Stimulated activated effector memory CD8-positive, alpha-beta T cell treated with anti-CD3 and anti-CD28 coated beads, Interleukin-12 subunit alpha, Interleukin-12 subunit beta, amount 100 ng/mL, for 72 hours (primary cell): ENCODE measurements at regions not wholly inside any gene's neighbourhood (a gene's known extent, or its start where the extent isn't known, plus 50 kb on each side); places are given as distances from the start of the nearest gene placed in this dataset.

Experiments
- ATAC-seq: fragments of 150-1000 bp; cut with Tn5 transposase; 2 replicates; pipeline ENCODE4 v1.10.0; 2021
- DNase-seq, 2 donors: peaks; one replicate each; pipeline ENCODE4 v3.0.0; 2021 to 2022; ENCODE audit warnings: low spot score in 2 of 2
- H3K27ac Mint-ChIP-seq: one replicate; pipeline ENCODE4 v1.8.0; 2022; ENCODE audit warnings: mild to moderate bottlenecking, mixed read lengths
- H3K36me3 Mint-ChIP-seq: one replicate; pipeline ENCODE4 v1.8.0; 2022; ENCODE audit warnings: mild to moderate bottlenecking, mixed read lengths
- H3K4me1 Mint-ChIP-seq: one replicate; pipeline ENCODE4 v1.8.0; 2022; ENCODE audit warnings: mixed read lengths
- H3K4me3 Mint-ChIP-seq: one replicate; pipeline ENCODE4 v1.8.0; 2022; ENCODE audit warnings: mild to moderate bottlenecking, mixed read lengths
- H3K9me3 Mint-ChIP-seq: one replicate; pipeline ENCODE4 v1.8.0; 2022; ENCODE audit warnings: mixed read lengths

DNA sequence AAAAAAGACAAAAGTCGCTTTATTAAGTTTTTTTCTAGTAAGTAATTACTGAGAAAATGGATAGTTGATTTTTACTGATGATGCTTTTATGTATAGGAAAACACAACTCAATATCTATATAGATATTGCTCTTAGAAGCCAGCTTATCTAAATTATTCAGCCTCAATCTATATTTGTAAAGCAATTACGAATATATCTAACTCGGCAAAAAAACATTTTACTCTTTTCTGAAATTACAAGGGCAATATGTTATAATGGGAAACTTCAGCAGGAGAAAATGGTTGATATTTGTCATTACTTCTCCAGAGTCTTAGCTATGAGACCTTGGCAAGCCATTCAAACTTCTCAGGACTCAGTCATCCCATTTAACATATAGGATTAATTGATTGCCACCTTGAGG, 228.5 kb downstream of the SLC7A11 start:
- ATAC-seq (no peak), DNase-seq (no peak)
- H3K4me3 Mint-ChIP-seq: no peak overlapping the region
- no peaks in the 10 kb centered on the region for H3K9me3 Mint-ChIP-seq
- H3K36me3 Mint-ChIP-seq: no peaks in the 10 kb centered on the region
- H3K4me1 Mint-ChIP-seq: no peaks in the 10 kb centered on the region
- no peak overlapping the region for H3K27ac Mint-ChIP-seq

- Mint-ChIP-seq H3K9me3 (no peaks in the 10 kb centered on the region), H3K36me3 (no peaks in the 10 kb centered on the region), H3K27ac (no peak overlapping the region), H3K4me3 (no peak overlapping the region), H3K4me1 (no peaks in the 10 kb centered on the region)
- no peak for ATAC-seq
- DNase-seq: no peak
Measured at GRCh38 chr4:138010639-138011038, 231.5 kb downstream of the SLC7A11 start.

GRCh38 chr4:138007572-138007971, 234.6 kb downstream of the SLC7A11 start:
- Mint-ChIP-seq H3K4me1 (no peaks in the 10 kb centered on the region), H3K9me3 (peaks cover 7% of the 10 kb centered on the region), H3K27ac (no peak overlapping the region), H3K4me3 (no peak overlapping the region), H3K36me3 (no peaks in the 10 kb centered on the region)
- no peak for ATAC-seq
- DNase-seq: no peak

DNA sequence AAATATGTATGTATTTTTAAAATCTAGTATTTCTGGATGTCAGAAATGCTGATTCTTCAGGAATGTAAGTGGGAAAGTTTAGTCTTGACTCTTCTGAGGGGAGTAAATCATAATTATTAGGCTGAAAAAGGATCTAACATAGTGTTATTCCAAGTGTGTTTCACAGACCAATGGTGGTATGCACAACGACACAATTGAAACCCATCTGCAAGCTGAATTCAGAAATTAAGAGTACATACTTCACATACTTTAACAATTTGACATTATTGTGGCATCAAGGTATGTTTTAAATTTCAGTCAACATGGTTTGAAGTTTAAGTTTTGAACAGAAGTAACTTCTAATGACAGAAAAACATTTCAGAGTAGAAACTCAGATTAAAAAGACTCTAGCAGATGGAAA, 236.7 kb downstream of the SLC7A11 start:
- H3K27ac Mint-ChIP-seq: no peak overlapping the region
- no peak for DNase-seq

DNA sequence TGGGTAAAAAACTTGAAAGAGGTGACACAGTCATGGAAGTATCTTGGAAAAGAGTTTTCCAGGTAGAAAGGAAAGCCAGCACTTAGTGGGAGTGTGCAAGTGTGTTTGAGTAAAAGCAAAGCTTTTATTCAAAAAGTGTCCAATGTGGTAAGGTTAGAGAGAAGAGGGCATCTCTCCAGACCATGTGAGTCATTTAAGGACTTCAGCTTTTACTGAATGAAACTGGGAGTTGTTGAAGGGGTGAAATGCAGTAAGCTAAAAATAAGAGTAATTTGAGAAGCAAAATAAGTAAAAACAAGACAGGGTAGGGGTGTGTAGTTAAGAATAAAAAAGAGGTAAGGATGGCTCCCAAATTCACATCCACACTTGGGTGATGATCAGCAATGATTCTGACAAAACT, 238.9 kb downstream of the SLC7A11 start:
- H3K36me3 Mint-ChIP-seq: no peaks in the 10 kb centered on the region

More for the DNA sequence above, 236.7 kb downstream of the SLC7A11 start:
- Mint-ChIP-seq H3K9me3 (peaks cover 7% of the 10 kb centered on the region), H3K4me1 (no peaks in the 10 kb centered on the region), H3K36me3 (no peaks in the 10 kb centered on the region), H3K4me3 (no peak overlapping the region)
- ATAC-seq: no peak

GRCh38 chr4:137998666-137999429, 243.3 kb downstream of the SLC7A11 start:
- Mint-ChIP-seq H3K27ac (no peak overlapping the region), H3K4me3 (no peak overlapping the region), H3K9me3 (peaks cover 9% of the 10 kb centered on the region), H3K36me3 (no peaks in the 10 kb centered on the region), H3K4me1 (no peaks in the 10 kb centered on the region)
- DNase-seq (no peak), ATAC-seq (no peak)

More for the DNA sequence above, 238.9 kb downstream of the SLC7A11 start:
- no peak for DNase-seq
- H3K27ac Mint-ChIP-seq: no peak overlapping the region
- peaks cover 7% of the 10 kb centered on the region for H3K9me3 Mint-ChIP-seq
- H3K4me1 Mint-ChIP-seq: no peaks in the 10 kb centered on the region
- ATAC-seq: no peak
- no peak overlapping the region for H3K4me3 Mint-ChIP-seq

DNA sequence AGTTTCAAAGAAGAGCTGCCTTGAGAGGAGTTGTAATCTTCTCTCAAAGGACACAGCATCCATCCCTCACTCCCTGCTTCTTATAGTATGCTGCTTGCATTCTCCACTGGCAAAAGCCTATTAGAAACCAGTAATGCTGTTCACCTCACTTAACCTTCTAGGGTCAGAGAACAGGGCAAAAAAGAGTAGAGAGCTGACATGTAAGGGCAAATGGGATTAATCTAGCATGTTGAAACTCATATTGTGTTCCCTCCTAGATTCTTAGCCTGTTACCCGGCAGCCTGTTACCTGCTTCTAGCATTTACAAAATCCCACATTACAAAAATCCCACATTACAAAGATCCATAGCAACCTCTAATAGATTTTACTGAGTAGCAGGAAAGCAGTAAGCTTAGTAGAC, 244.7 kb downstream of the SLC7A11 start:
- Mint-ChIP-seq H3K4me3 (no peak overlapping the region), H3K4me1 (no peaks in the 10 kb centered on the region), H3K27ac (no peak overlapping the region), H3K9me3 (peaks cover 4% of the 10 kb centered on the region), H3K36me3 (no peaks in the 10 kb centered on the region)
- DNase-seq: no peak
- ATAC-seq: no peak

DNA sequence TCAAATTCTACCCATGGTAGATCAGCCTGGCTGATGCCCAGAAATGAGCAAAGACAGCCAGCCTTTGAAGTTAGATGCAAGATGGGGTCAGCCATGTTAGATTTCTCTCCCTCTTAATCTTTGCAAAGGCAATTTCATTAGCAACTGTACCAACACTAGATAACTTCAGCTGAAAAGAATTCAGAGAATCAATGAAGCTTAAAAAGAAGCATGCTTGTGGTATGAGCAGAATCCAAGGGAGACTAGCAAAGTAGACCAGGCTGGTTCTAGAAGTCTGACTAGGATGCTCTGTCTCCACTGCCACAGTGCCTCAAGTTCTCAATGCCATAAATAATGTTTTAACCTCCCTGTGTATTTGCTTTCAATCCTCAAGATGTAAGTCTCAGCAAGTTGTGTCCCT, 247.3 kb downstream of the SLC7A11 start:
- Mint-ChIP-seq H3K27ac (no peak overlapping the region), H3K36me3 (no peaks in the 10 kb centered on the region), H3K9me3 (peaks cover 4% of the 10 kb centered on the region), H3K4me3 (no peak overlapping the region), H3K4me1 (no peaks in the 10 kb centered on the region)
- no peak for DNase-seq
- no peak for ATAC-seq

- H3K9me3 Mint-ChIP-seq: peaks cover 8% of the 10 kb centered on the region
- H3K27ac Mint-ChIP-seq: no peak overlapping the region
- ATAC-seq (no peak), DNase-seq (no peak)
- no peaks in the 10 kb centered on the region for H3K4me1 Mint-ChIP-seq
- H3K4me3 Mint-ChIP-seq: no peak overlapping the region
- H3K36me3 Mint-ChIP-seq: no peaks in the 10 kb centered on the region
Measured at GRCh38 chr4:137993232-137993631, 248.9 kb downstream of the SLC7A11 start.

- no peak for ATAC-seq
- no peak for DNase-seq
- H3K9me3 Mint-ChIP-seq: peaks cover 10% of the 10 kb centered on the region
Measured at GRCh38 chr4:137981277-137981676, 260.9 kb downstream of the SLC7A11 start.

DNA sequence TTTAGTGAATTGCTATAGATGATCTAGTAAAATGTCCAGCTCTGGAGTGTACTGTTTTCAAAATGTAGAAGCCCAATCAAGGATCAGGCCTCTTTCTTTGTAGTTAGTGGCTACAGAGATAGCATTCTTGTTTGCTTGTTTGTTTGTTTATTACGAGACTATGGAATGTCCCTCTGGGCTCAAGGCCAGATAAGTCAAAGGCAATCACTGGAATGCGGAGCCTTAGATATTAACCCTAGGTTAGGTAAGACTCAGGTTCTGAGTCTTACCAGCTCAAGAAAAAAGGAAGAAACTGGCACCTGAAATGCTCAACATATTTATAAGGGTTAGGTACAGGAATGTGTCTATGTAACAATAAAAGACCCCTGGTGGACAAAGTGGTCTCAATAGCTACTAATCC, 261.5 kb downstream of the SLC7A11 start:
- ATAC-seq: no peak
- H3K4me1 Mint-ChIP-seq: no peaks in the 10 kb centered on the region

More at GRCh38 chr4:137981277-137981676, 260.9 kb downstream of the SLC7A11 start:
- no peaks in the 10 kb centered on the region for H3K4me1 Mint-ChIP-seq
- H3K4me3 Mint-ChIP-seq: no peak overlapping the region
- no peaks in the 10 kb centered on the region for H3K36me3 Mint-ChIP-seq
- H3K27ac Mint-ChIP-seq: no peak overlapping the region

GRCh38 chr4:137979938-137980337, 262.2 kb downstream of the SLC7A11 start:
- no peak overlapping the region for H3K4me3 Mint-ChIP-seq
- no peak for DNase-seq
- no peak for ATAC-seq
- no peak overlapping the region for H3K27ac Mint-ChIP-seq
- H3K4me1 Mint-ChIP-seq: no peaks in the 10 kb centered on the region
- H3K36me3 Mint-ChIP-seq: no peaks in the 10 kb centered on the region
- H3K9me3 Mint-ChIP-seq: peaks cover 9% of the 10 kb centered on the region

More for the DNA sequence above, 261.5 kb downstream of the SLC7A11 start:
- no peaks in the 10 kb centered on the region for H3K36me3 Mint-ChIP-seq
- H3K9me3 Mint-ChIP-seq: peaks cover 6% of the 10 kb centered on the region
- H3K4me3 Mint-ChIP-seq: no peak overlapping the region
- no peak for DNase-seq
- no peak overlapping the region for H3K27ac Mint-ChIP-seq

- no peak overlapping the region for H3K27ac Mint-ChIP-seq
- H3K4me1 Mint-ChIP-seq: no peaks in the 10 kb centered on the region
- no peak overlapping the region for H3K4me3 Mint-ChIP-seq
- H3K36me3 Mint-ChIP-seq: no peaks in the 10 kb centered on the region
- ATAC-seq (no peak), DNase-seq (no peak)
- H3K9me3 Mint-ChIP-seq: peaks cover 23% of the 10 kb centered on the region
Measured at GRCh38 chr4:137968956-137969678, 273.0 kb downstream of the SLC7A11 start.

GRCh38 chr4:137967480-137968190, 274.5 kb downstream of the SLC7A11 start:
- Mint-ChIP-seq H3K9me3 (peaks cover 20% of the 10 kb centered on the region), H3K4me1 (no peaks in the 10 kb centered on the region), H3K27ac (no peak overlapping the region), H3K36me3 (no peaks in the 10 kb centered on the region), H3K4me3 (no peak overlapping the region)
- ATAC-seq (no peak), DNase-seq (no peak)

GRCh38 chr4:137966504-137966903, 275.6 kb downstream of the SLC7A11 start:
- ATAC-seq (no peak), DNase-seq (no peak)
- Mint-ChIP-seq H3K4me3 (no peak overlapping the region), H3K9me3 (peaks cover 18% of the 10 kb centered on the region), H3K4me1 (no peaks in the 10 kb centered on the region), H3K36me3 (no peaks in the 10 kb centered on the region), H3K27ac (no peak overlapping the region)
